Activated CD4-positive, CD25-positive, alpha-beta regulatory T cell treated with anti-CD3 and anti-CD28 coated beads, Interleukin-2, amount 50 U/mL, for 72 hours (primary cell): ENCODE measurements at regions not wholly inside any gene's neighbourhood (a gene's known extent, or its start where the extent isn't known, plus 50 kb on each side); places are given as distances from the start of the nearest gene placed in this dataset.
A peak's percentile ranks its signal among the peaks of the same experiment; 100 is the strongest.

Experiments
- DNase-seq: peaks from one replicate; pipeline ENCODE4 v3.0.0; 2021

GRCh38 chr1:22268327-22268726, 125.4 kb upstream of the WNT4 start:
- no peak for DNase-seq

- no peak for DNase-seq
Observed at GRCh38 chr1:22271847-22272801, 129.2 kb upstream of the WNT4 start.

- DNase-seq, result no peak
Observed at GRCh38 chr1:22273686-22274681, 131.1 kb upstream of the WNT4 start.

- no peak for DNase-seq
Observed at GRCh38 chr1:22275167-22275566, 132.3 kb upstream of the WNT4 start.

- DNase-seq, result peak; percentile 42
Observed at GRCh38 chr1:22275626-22276395, 132.9 kb upstream of the WNT4 start.

DNA sequence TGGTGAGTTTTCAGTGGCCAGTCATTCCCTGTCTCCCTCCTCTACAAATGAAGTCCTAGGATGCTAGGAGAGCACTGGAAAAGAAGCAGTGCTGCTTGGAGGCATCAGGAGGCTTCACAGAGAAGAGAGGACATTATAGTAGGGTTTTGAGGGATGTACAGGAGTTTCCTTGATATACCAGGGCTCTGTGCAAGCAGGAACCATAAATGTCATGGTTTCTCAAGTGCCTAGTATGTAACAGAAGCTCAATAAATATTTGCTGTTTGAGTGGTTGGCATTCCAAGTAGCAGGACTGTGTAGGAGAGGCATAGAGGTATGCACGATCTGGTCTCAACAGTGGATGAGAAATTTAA, 133.5 kb upstream of the WNT4 start:
- DNase-seq, result no peak

GRCh38 chr1:22277662-22278061, 134.8 kb upstream of the WNT4 start:
- no peak for DNase-seq

GRCh38 chr1:22279735-22280134, 136.8 kb upstream of the WNT4 start:
- no peak for DNase-seq

GRCh38 chr1:22280526-22280925, 137.6 kb upstream of the WNT4 start:
- DNase-seq, result no peak

- DNase-seq, result no peak
Observed at GRCh38 chr1:22281521-22282363, 138.8 kb upstream of the WNT4 start.

GRCh38 chr1:22282364-22282995, 139.6 kb upstream of the WNT4 start:
- DNase-seq, result no peak

- no peak for DNase-seq
Observed at GRCh38 chr1:22283596-22283995, 140.7 kb upstream of the WNT4 start.

- no peak for DNase-seq
Observed at GRCh38 chr1:22284236-22284635, 141.3 kb upstream of the WNT4 start.

DNA sequence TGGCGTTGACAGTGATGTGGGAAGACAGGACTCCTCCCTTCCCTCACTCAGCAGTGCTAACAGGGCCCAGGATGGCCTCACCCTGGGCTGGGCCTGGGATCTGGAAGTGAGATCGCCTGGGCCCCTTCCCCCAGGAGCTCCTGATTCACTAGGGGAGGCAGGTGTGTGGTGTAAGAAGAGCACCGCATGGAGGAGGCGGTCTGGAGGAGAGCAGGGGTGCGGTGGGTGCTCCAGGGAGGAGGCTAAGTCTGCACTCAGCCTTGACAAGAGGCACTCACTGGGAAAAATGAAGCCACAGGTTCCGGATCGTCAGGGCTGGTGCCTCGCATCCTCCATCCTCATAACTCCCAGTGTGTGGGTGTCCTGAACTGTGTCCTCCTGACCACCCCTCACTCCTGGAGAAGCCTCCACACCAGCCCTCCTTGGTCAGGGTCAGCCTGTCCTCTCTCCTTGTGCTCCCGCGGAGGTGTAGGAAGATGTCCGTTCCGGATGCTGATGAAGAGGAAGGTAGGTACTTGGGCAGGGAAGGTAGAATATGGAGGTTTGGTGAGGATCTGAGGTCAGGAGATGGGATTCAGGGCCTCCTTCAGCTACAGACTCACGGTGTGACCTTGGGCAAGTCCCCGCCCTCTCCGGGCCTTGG, 142.1 kb upstream of the WNT4 start:
- DNase-seq, result no peak

DNA sequence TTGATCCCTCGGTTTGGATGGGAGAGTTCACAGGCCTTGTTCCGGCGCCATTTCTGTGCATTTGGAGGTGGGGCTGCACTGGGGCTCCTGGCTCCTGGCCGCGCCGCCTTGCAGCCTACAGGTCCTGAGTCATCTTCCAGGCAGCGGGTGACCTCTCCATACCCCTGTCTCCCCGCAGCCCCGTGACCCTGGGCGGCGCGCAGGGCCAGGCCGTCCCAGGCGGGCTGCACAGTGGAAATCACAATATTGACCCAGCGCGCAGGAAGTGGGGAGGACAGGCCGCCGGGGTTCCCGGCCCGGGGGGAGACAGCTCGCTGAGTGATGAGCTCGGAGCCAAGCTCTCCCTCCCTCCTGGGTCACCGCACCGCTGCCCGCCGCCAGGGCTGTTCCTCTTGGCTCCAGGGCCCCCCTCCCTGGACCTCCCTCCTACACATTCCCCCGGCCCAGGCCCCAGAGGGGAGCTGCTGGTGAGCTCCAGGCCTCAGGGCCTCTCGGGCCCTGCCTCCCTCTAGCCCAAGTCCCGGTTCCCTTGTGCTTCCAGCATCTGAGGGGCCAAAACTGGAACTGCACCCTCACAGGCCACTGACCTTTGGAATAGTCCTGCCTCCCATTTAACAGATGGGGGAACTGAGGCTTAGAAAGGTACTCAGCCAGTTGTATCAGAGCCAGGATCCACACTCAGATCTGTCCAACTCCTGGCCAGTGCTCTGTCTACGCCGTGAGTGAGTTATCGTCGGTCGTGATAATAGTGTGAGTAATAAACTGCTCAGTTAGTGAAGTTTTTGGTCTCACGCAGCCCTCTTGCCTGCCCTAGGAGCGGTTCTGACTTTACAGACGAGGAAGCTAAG, 142.9 kb upstream of the WNT4 start:
- DNase-seq, result no peak

DNA sequence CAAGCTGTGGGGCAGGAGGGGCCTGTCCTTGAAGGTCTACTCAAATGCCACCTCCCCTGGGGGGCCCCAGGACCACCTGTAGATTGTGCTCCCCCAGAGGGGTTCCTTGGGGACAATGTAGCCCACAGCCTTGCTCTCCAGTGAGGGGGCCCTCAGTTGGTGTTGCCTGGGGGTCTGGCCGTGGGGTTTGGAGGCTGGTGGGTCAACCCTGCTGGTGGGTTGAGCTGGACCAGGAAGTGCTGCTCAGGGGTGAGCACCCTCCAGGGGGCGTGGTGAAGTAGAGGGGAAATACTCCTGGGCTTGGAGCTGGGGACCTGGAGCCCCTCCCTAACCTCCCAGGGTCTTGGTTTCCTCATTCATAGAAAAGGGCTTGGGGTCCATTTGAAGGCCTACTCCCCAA, 143.6 kb upstream of the WNT4 start:
- DNase-seq, result no peak

DNA sequence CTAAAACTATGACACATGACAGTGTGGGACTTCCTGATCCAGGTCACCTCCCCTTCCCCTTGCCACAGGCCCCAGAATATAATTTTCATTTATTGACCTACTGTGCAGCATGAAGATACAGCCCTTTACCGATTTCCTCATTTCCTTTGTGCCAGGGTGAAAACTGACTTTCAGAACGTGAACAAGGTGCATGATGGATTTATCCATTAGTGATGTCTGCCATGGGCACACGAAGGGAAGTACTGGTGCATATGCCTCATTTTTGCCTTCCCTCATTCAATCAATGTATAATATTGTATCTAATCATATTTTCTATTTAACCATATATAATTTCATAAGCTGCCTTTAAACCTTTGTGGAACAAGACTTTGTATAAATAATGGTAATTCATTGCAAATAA, 144.4 kb upstream of the WNT4 start:
- DNase-seq, result no peak

GRCh38 chr1:22287946-22288520, 145.1 kb upstream of the WNT4 start:
- no peak for DNase-seq

DNA sequence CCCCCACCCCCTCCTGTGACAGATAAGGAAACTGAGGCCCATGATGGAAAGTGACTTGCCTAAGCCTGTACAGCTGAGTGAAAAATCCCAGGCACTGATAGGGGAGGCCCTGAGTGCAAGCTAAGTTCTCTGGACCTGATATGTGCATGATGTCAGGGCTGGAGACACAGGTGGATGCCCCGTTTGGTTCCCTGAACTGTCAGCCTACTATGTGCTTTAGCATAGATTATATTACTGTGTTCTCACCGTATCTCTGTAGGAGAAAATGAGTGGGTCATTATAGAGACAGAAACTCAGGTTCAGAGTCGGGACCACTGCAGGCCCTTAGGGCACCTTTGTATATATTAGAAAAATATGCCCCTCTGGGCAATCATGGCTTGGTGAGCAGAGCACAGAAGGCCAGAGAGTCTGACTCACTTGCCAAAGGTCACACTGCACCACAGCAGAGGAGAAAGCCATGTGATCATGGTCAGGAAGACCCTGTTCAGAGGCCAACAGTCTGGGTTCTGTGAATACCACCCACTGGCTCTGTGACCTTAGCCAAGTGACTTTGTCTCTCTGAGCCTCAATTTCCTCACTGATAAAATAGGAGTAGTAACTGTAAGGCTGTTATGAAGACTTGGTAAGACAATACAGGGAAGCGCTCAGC, 145.8 kb upstream of the WNT4 start:
- DNase-seq, result no peak
